Right atrium auricular region (tissue), 2 donors: ENCODE measurements at regions not wholly inside any gene's neighbourhood (a gene's known extent, or its start where the extent isn't known, plus 50 kb on each side); places are given as distances from the start of the nearest gene placed in this dataset.

Source experiments
- DNase-seq: peaks from one replicate; pipeline ENCODE4 v3.0.0-alpha.2; 2019; ENCODE audit warnings: low spot score
- H3K27ac ChIP-seq, 2 donors: fragments of 200-600 bp; sonication (generic); 1 replicate in 1 of 2; 2 replicates in 1 of 2; pipeline ENCODE4 v1.5.1; 2016 to 2019
- H3K27me3 ChIP-seq, 2 donors: fragments of 200-600 bp; sonication (generic); one replicate each; pipeline versions ENCODE4 v1.5.1 to v1.6.0; 2017 to 2019
- H3K36me3 ChIP-seq: fragments of 200-600 bp; sonication (generic); one replicate; pipeline ENCODE4 v1.5.1; 2016
- H3K4me1 ChIP-seq, 2 donors: fragments of 200-600 bp; sonication (generic); one replicate each; pipeline versions ENCODE4 v1.5.1 to v1.6.0; 2017 to 2019
- H3K4me3 ChIP-seq, 2 donors: fragments of 200-600 bp; sonication (generic); 1 replicate in 1 of 2; 2 replicates in 1 of 2; pipeline ENCODE4 v1.5.1; 2017 to 2019; ENCODE audit warnings: mild to moderate bottlenecking in 1 of 2, moderate library complexity in 1 of 2
- H3K9me3 ChIP-seq, 2 donors: fragments of 200-600 bp; sonication (generic); one replicate each; pipeline ENCODE4 v1.5.1; 2019
- CTCF ChIP-seq, 2 donors: fragments of 200-600 bp; sonication (generic); IDR thresholded peaks; one replicate each; pipeline ENCODE4 v1.5.1; 2019; ENCODE audit warnings: antibody characterized with exemption in 2 of 2

GRCh38 chr12:14065616-14066015 is 84.2 kb upstream of the GRIN2B start:
- Histone ChIP-seq H3K9me3 (no peaks in the 10 kb centered on the region), H3K36me3 (no peaks in the 10 kb centered on the region), H3K4me3 (no peak overlapping the region), H3K27ac (no peak overlapping the region), H3K4me1 (no peaks in the 10 kb centered on the region), H3K27me3 (no peaks in the 10 kb centered on the region)
- no peak for DNase-seq
- TF ChIP-seq CTCF (IDR thresholded peaks at IDR 0.05): no peak

GRCh38 chr12:14066021-14066420 is 84.6 kb upstream of the GRIN2B start:
- no peak overlapping the region for H3K4me3 ChIP-seq
- no peaks in the 10 kb centered on the region for H3K9me3 ChIP-seq
- no peaks in the 10 kb centered on the region for H3K4me1 ChIP-seq
- H3K27ac ChIP-seq: no peak overlapping the region
- no peak for DNase-seq
- H3K36me3 ChIP-seq: no peaks in the 10 kb centered on the region
- no peaks in the 10 kb centered on the region for H3K27me3 ChIP-seq
- TF ChIP-seq CTCF (IDR thresholded peaks at IDR 0.05): no peak

GRCh38 chr12:14068961-14069360 is 87.6 kb upstream of the GRIN2B start:
- H3K27ac ChIP-seq: no peak overlapping the region
- no peak for DNase-seq
- no peaks in the 10 kb centered on the region for H3K9me3 ChIP-seq
- no peaks in the 10 kb centered on the region for H3K27me3 ChIP-seq
- no peak overlapping the region for H3K4me3 ChIP-seq
- no peak for TF ChIP-seq CTCF (IDR thresholded peaks at IDR 0.05)
- no peaks in the 10 kb centered on the region for H3K4me1 ChIP-seq
- no peaks in the 10 kb centered on the region for H3K36me3 ChIP-seq

- Histone ChIP-seq H3K9me3 (no peaks in the 10 kb centered on the region), H3K4me1 (no peaks in the 10 kb centered on the region), H3K36me3 (no peaks in the 10 kb centered on the region), H3K27me3 (no peaks in the 10 kb centered on the region), H3K4me3 (no peak overlapping the region), H3K27ac (no peak overlapping the region)
- no peak for DNase-seq
- TF ChIP-seq CTCF (IDR thresholded peaks at IDR 0.05): no peak
Observed at GRCh38 chr12:14071833-14072232, 90.4 kb upstream of the GRIN2B start.

GRCh38 chr12:14072987-14073386 is 91.6 kb upstream of the GRIN2B start:
- Histone ChIP-seq H3K36me3 (no peaks in the 10 kb centered on the region), H3K9me3 (no peaks in the 10 kb centered on the region), H3K4me1 (no peaks in the 10 kb centered on the region), H3K4me3 (no peak overlapping the region), H3K27ac (no peak overlapping the region), H3K27me3 (no peaks in the 10 kb centered on the region)
- DNase-seq: no peak
- TF ChIP-seq CTCF (IDR thresholded peaks at IDR 0.05): no peak

GRCh38 chr12:14075797-14076393 is 94.5 kb upstream of the GRIN2B start:
- DNase-seq: no peak
- Histone ChIP-seq H3K27ac (no peak overlapping the region), H3K4me1 (no peaks in the 10 kb centered on the region), H3K4me3 (no peak overlapping the region), H3K9me3 (no peaks in the 10 kb centered on the region), H3K36me3 (no peaks in the 10 kb centered on the region), H3K27me3 (no peaks in the 10 kb centered on the region)
- TF ChIP-seq CTCF (IDR thresholded peaks at IDR 0.05): no peak
